A549 (cell line): ENCODE measurements at regions not wholly inside any gene's neighbourhood (a gene's known extent, or its start where the extent isn't known, plus 50 kb on each side); places are given as distances from the start of the nearest gene placed in this dataset.

Experiments
- ATAC-seq, 2 experiments: fragments of 200-7000 bp in 1 of 2; fragments of >200 bp in 1 of 2; cut with Nextera tagmentation in 1 of 2; cut with Tn5 transposase in 1 of 2; 3 replicates each; pipeline versions ENCODE4 v1.8.0 to v1.9.1; 2018 to 2020; ENCODE audit warnings: mild to moderate bottlenecking in 1 of 2, moderate library complexity in 1 of 2
- CTCF ChIA-PET: fragments of 300-600 bp; sonication (Branson Sonifier 250); formaldehyde crosslinking; extraction: SDS; loops from one replicate; lab custom pipeline; 2021; ENCODE audit warnings: antibody characterized with exemption, inconsistent platforms; lab: Yijun Ruan, JAX
- POLR2A ChIA-PET: fragments of 350-600 bp; formaldehyde crosslinking; extraction: SDS; loops from one replicate; lab custom pipeline; 2021; ENCODE audit warnings: antibody characterized with exemption, inconsistent platforms; lab: Yijun Ruan, JAX
- DNase-seq, 2 experiments: peaks; one replicate each; pipeline versions ENCODE4 v3.0.0 to v3.0.0-alpha.2; 2011 to 2016; ENCODE audit warnings: low read depth in 1 of 2, low spot score in 1 of 2
- FAIRE-seq: peaks from 2 replicates; lab custom pipeline; 2011; peaks lifted over from hg19 to GRCh38; lab: Jason Lieb, UNC
- H3K27ac ChIP-seq, 2 experiments: fragments of >200 bp; sonication (Bioruptor Twin); formaldehyde crosslinking; 3 replicates each; pipeline ENCODE4 v1.5.1; 2016 to 2017
- H3K4me1 ChIP-seq: fragments of >200 bp; sonication (Bioruptor Twin); formaldehyde crosslinking; 3 replicates; pipeline ENCODE4 v1.6.1; 2016
- H3K4me2 ChIP-seq: fragments of >200 bp; sonication (Bioruptor Twin); formaldehyde crosslinking; 3 replicates; pipeline ENCODE4 v1.6.1; 2016
- H3K4me3 ChIP-seq: fragments of >200 bp; sonication (Bioruptor Twin); formaldehyde crosslinking; 3 replicates; pipeline ENCODE4 v1.5.1; 2016
- H3K9me3 ChIP-seq: fragments of >200 bp; sonication (Bioruptor Twin); formaldehyde crosslinking; 3 replicates; pipeline ENCODE4 v1.6.1; 2016
- BHLHE40 ChIP-seq: IDR thresholded peaks from 2 replicates; pipeline ENCODE4 v1.6.1; 2012; ENCODE audit warnings: low read depth, low read length, inconsistent platforms
- CBX8 ChIP-seq: fragments of 200-600 bp; sonication (generic); IDR thresholded peaks from 2 replicates; pipeline ENCODE4 v1.6.1; 2016
- EHF ChIP-seq: fragments of 250-450 bp; sonication (Bioruptor Pico); IDR thresholded peaks from 2 replicates; pipeline ENCODE4 v1.5.0; 2020; ENCODE audit warnings: mild to moderate bottlenecking
- EP300 ChIP-seq, 2 experiments: fragments of >200 bp; sonication (Bioruptor Twin); formaldehyde crosslinking; IDR thresholded peaks; 2 replicates in 1 of 2; 3 replicates in 1 of 2; pipeline ENCODE4 v1.6.1; 2016 to 2017
- ESRRA ChIP-seq: fragments of 150-350 bp; IDR thresholded peaks from 2 replicates; pipeline ENCODE4 v1.6.1; 2014; ENCODE audit warnings: mild to moderate bottlenecking, low read length, borderline replicate concordance
- FOSL2 ChIP-seq, 2 experiments: fragments of 450-650 bp in 1 of 2; fragments of >200 bp in 1 of 2; sonication (Bioruptor Twin) in 1 of 2; formaldehyde crosslinking; IDR thresholded peaks; 2 replicates each; pipeline versions ENCODE4 v1.5.0 to v1.6.1; 2016 to 2020; ENCODE audit warnings: mild to moderate bottlenecking in 1 of 2, moderate library complexity in 1 of 2
- FOXS1 ChIP-seq: fragments of 250-450 bp; sonication (Bioruptor Pico); IDR thresholded peaks from 2 replicates; pipeline ENCODE4 v1.5.0; 2020; ENCODE audit warnings: mild to moderate bottlenecking, moderate library complexity
- HDAC2 ChIP-seq: fragments of 200-600 bp; sonication (generic); IDR thresholded peaks from 2 replicates; pipeline ENCODE4 v1.6.1; 2016
- HOXB13 ChIP-seq: fragments of 250-450 bp; sonication (Bioruptor Pico); IDR thresholded peaks from 2 replicates; pipeline ENCODE4 v1.5.0; 2020; ENCODE audit warnings: low read depth, mild to moderate bottlenecking, moderate library complexity
- HOXB5 ChIP-seq: fragments of 250-450 bp; sonication (Bioruptor Pico); IDR thresholded peaks from 2 replicates; pipeline ENCODE4 v1.5.0; 2020; ENCODE audit warnings: mild to moderate bottlenecking, moderate library complexity
- JUN ChIP-seq, 2 experiments: fragments of >200 bp; sonication (Bioruptor Twin); formaldehyde crosslinking; IDR thresholded peaks; 2 replicates in 1 of 2; 3 replicates in 1 of 2; pipeline ENCODE4 v1.6.1; 2016 to 2017
- JUNB ChIP-seq: fragments of >200 bp; sonication (Bioruptor Twin); formaldehyde crosslinking; IDR thresholded peaks from 2 replicates; pipeline ENCODE4 v1.6.1; 2016
- NFE2L2 ChIP-seq: fragments of 150-350 bp; conservative IDR thresholded peaks from 2 replicates; pipeline ENCODE4 v1.6.1; 2014; ENCODE audit warnings: low read length
- NPAS2 ChIP-seq: fragments of 250-450 bp; sonication (Bioruptor Pico); IDR thresholded peaks from 2 replicates; pipeline ENCODE4 v1.8.0; 2022; ENCODE audit warnings: mild to moderate bottlenecking, moderate library complexity, borderline replicate concordance
- PHF8 ChIP-seq: fragments of 200-600 bp; sonication (generic); IDR thresholded peaks from 2 replicates; pipeline ENCODE4 v1.6.1; 2016; ENCODE audit warnings: low read depth, mild to moderate bottlenecking, antibody characterized with exemption, moderate library complexity, borderline replicate concordance
- RAD21 ChIP-seq, 2 experiments: fragments of >200 bp in 1 of 2; sonication (Bioruptor Twin) in 1 of 2; formaldehyde crosslinking in 1 of 2; IDR thresholded peaks in 1 of 2; conservative IDR thresholded peaks in 1 of 2; 2 replicates in 1 of 2; 3 replicates in 1 of 2; pipeline ENCODE4 v1.6.1; 2012 to 2018; ENCODE audit warnings: inconsistent platforms in 1 of 2
- RARB ChIP-seq: fragments of 250-450 bp; sonication (Bioruptor Pico); IDR thresholded peaks from 2 replicates; pipeline ENCODE4 v1.8.0; 2021; ENCODE audit warnings: mild to moderate bottlenecking, moderate library complexity
- RCOR1 ChIP-seq: fragments of 150-350 bp; IDR thresholded peaks from 2 replicates; pipeline ENCODE4 v1.6.1; 2014; ENCODE audit warnings: antibody characterized with exemption, low read length, low read depth
- SREBF2 ChIP-seq: fragments of 450-650 bp; IDR thresholded peaks from 2 replicates; pipeline ENCODE4 v1.6.1; 2014; ENCODE audit warnings: mild to moderate bottlenecking, moderate library complexity
- ZC3H11A ChIP-seq: fragments of 450-650 bp; IDR thresholded peaks from 2 replicates; pipeline ENCODE4 v1.6.1; 2014; ENCODE audit warnings: antibody characterized with exemption, mild to moderate bottlenecking
- ZFP36 ChIP-seq: fragments of 450-650 bp; IDR thresholded peaks from 2 replicates; pipeline ENCODE4 v1.6.1; 2014; ENCODE audit warnings: borderline replicate concordance; ENCODE audit not compliant: partially characterized antibody
- ZSCAN20 ChIP-seq: fragments of 250-450 bp; sonication (Bioruptor Pico); IDR thresholded peaks from 2 replicates; pipeline ENCODE4 v1.8.0; 2022; ENCODE audit warnings: mild to moderate bottlenecking, moderate library complexity
- WGBS: methylation state at CpG from one replicate; pipeline ENCODE4 v1.1.6; 2017; ENCODE audit errors: missing lambda C conversion rate; 5-methylcytosine and 5-hydroxymethylcytosine counted together
- TF ChIP-seq, protein P1 (sequence below): fragments of 450-650 bp; IDR thresholded peaks from 2 replicates; pipeline ENCODE4 v1.6.1; 2014; ENCODE audit warnings: antibody characterized with exemption
- TF ChIP-seq, protein P2 (sequence below): fragments of >200 bp; sonication (Bioruptor Twin); formaldehyde crosslinking; IDR thresholded peaks from 3 replicates; pipeline ENCODE4 v1.5.1; 2016
- TF ChIP-seq, protein P3 (sequence below): fragments of >200 bp; sonication (Bioruptor Twin); formaldehyde crosslinking; IDR thresholded peaks from 2 replicates; pipeline ENCODE4 v1.6.1; 2016
- TF ChIP-seq, protein P4 (sequence below): fragments of >200 bp; sonication (Bioruptor Twin); formaldehyde crosslinking; IDR thresholded peaks from 3 replicates; pipeline ENCODE4 v1.6.1; 2016
- TF ChIP-seq, protein P5 (sequence below): fragments of 200-600 bp; sonication (generic); IDR thresholded peaks from 2 replicates; pipeline ENCODE4 v1.6.1; 2016; ENCODE audit warnings: antibody characterized with exemption, mild to moderate bottlenecking, moderate library complexity

DNA sequence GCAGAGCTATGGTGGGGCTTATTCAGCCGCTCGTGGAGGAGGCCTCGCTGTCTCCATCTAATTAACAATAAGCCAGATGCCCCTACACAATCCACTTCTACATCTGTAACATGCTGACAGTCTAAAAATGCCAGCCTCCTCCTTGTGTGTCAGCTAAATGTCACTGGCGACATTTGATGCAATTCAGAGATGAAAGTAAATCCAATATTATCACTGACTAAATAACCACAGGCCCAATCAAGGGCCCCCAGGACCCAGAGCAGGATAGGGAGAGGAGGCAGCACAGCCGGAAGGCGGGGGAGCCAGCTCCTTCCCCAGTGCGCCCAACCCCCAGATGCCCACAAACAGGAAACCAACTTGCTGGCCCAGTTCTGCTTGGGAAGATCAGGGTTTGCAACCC is 76.6 kb downstream of the DMRTA2 start:
- 30% methylated on average over 7 of the region's 7 CpGs for WGBS
- Histone ChIP-seq H3K4me3 (no peak overlapping the region), H3K4me1 (no peaks in the 10 kb centered on the region), H3K27ac (no peak overlapping the region), H3K4me2 (no peak overlapping the region), H3K9me3 (no peaks in the 10 kb centered on the region)
- TF ChIP-seq, protein P1, sequence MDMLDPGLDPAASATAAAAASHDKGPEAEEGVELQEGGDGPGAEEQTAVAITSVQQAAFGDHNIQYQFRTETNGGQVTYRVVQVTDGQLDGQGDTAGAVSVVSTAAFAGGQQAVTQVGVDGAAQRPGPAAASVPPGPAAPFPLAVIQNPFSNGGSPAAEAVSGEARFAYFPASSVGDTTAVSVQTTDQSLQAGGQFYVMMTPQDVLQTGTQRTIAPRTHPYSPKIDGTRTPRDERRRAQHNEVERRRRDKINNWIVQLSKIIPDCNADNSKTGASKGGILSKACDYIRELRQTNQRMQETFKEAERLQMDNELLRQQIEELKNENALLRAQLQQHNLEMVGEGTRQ = no peak
- TF ChIP-seq HOXB5 (CRISPR knock-in tag) = no peak
- TF ChIP-seq ZFP36 = no peak
- no peak for TF ChIP-seq NPAS2 (CRISPR knock-in tag)
- TF ChIP-seq BHLHE40 = no peak
- no peak for TF ChIP-seq HOXB13 (CRISPR knock-in tag)
- no peak for TF ChIP-seq HDAC2
- ATAC-seq (no peak), FAIRE-seq (no peak), DNase-seq (no peak)
- POLR2A ChIA-PET = no interaction called here
- CTCF ChIA-PET = interaction anchor here (1.0 to 4.2 kb wide), 2 partner anchors 14 to 1774 kb away, joined by 3 to 23 read pairs; no protein-coding TSS in a partner anchor

DNA sequence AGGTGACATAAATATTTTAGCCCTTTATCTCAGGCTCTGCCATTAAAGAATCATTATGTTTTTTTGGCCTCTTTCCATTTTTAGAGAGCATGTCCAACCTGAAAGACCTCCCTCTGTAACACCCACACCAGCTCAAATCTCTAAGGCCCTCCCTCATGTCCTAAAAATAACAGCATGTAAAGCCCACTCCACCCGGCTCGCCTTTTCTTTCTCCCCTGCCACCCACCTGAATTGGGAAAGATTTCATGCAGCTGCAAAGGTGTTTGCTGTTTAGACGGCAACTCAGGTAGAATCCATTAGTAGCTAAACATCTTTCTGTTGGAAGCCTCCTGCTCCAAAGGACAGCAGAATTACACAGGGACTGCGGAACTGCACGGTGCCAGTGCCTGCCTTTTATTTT is 79.9 kb downstream of the DMRTA2 start:
- FAIRE-seq = no peak
- DNase-seq = no peak
- POLR2A ChIA-PET = no interaction called here
- no peak overlapping the region for H3K4me2 ChIP-seq
- no peaks in the 10 kb centered on the region for H3K4me1 ChIP-seq
- 5% methylated on average over 5 of the region's 5 CpGs for WGBS
- no peak overlapping the region for H3K4me3 ChIP-seq
- ATAC-seq = no peak
- no peaks in the 10 kb centered on the region for H3K9me3 ChIP-seq
- no peak overlapping the region for H3K27ac ChIP-seq
- CTCF ChIA-PET = interaction anchor here (2.7 kb wide), 1 partner anchor 10 kb away, joined by 14 read pairs; no protein-coding TSS in a partner anchor
- TF ChIP-seq EHF (CRISPR knock-in tag) (no peak), ZFP36 (no peak), BHLHE40 (no peak), PHF8 (no peak), JUN (IDR thresholded peaks at IDR 0.05) (no peak), RARB (CRISPR knock-in tag) (no peak), EP300 (IDR thresholded peaks at IDR 0.05) (no peak), HDAC2 (no peak), ZC3H11A (no peak)
- TF ChIP-seq, protein P2, sequence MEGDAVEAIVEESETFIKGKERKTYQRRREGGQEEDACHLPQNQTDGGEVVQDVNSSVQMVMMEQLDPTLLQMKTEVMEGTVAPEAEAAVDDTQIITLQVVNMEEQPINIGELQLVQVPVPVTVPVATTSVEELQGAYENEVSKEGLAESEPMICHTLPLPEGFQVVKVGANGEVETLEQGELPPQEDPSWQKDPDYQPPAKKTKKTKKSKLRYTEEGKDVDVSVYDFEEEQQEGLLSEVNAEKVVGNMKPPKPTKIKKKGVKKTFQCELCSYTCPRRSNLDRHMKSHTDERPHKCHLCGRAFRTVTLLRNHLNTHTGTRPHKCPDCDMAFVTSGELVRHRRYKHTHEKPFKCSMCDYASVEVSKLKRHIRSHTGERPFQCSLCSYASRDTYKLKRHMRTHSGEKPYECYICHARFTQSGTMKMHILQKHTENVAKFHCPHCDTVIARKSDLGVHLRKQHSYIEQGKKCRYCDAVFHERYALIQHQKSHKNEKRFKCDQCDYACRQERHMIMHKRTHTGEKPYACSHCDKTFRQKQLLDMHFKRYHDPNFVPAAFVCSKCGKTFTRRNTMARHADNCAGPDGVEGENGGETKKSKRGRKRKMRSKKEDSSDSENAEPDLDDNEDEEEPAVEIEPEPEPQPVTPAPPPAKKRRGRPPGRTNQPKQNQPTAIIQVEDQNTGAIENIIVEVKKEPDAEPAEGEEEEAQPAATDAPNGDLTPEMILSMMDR = no peak
- TF ChIP-seq, all 56 proteins: peak for 0

DNA sequence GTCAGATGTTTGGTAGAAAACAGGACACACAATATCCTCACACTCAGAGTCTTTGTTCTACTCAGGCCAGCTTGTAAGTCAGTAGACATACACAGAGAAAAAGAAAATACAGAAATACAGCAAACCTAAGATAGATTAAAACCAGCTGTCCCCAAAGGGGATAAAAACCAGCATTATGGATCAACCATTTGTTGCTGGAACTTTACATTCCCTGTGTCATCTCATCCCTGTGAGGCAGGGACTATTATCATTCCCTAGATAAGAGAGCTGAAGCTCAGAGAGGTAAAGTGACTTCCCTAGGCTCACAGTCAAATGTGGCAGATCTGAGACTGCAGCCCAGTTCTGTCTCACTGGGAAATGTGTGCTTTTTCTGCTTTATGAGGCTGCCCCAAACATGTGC is 80.7 kb downstream of the DMRTA2 start:
- no peak for FAIRE-seq
- no peak overlapping the region for H3K27ac ChIP-seq
- POLR2A ChIA-PET = no interaction called here
- TF ChIP-seq, protein P3, sequence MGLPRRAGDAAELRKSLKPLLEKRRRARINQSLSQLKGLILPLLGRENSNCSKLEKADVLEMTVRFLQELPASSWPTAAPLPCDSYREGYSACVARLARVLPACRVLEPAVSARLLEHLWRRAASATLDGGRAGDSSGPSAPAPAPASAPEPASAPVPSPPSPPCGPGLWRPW = no peak
- TF ChIP-seq RCOR1 (no peak), PHF8 (no peak), RAD21 (conservative IDR thresholded peaks at IDR 0.05 in 1 of 2, IDR thresholded peaks at IDR 0.05 in 1 of 2) (no peak), CBX8 (no peak), NFE2L2 (no peak), JUNB (no peak), ESRRA (no peak), FOSL2 (IDR thresholded peaks at IDR 0.05) (no peak), FOSL2 (CRISPR knock-in tag; IDR thresholded peaks at IDR 0.05) (no peak), EHF (CRISPR knock-in tag) (no peak), SREBF2 (no peak), ZSCAN20 (CRISPR knock-in tag) (no peak), RARB (CRISPR knock-in tag) (no peak), FOXS1 (CRISPR knock-in tag) (no peak), HOXB5 (CRISPR knock-in tag) (no peak)
- TF ChIP-seq, protein P4, sequence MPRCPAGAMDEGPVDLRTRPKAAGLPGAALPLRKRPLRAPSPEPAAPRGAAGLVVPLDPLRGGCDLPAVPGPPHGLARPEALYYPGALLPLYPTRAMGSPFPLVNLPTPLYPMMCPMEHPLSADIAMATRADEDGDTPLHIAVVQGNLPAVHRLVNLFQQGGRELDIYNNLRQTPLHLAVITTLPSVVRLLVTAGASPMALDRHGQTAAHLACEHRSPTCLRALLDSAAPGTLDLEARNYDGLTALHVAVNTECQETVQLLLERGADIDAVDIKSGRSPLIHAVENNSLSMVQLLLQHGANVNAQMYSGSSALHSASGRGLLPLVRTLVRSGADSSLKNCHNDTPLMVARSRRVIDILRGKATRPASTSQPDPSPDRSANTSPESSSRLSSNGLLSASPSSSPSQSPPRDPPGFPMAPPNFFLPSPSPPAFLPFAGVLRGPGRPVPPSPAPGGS = no peak
- TF ChIP-seq, protein P5, sequence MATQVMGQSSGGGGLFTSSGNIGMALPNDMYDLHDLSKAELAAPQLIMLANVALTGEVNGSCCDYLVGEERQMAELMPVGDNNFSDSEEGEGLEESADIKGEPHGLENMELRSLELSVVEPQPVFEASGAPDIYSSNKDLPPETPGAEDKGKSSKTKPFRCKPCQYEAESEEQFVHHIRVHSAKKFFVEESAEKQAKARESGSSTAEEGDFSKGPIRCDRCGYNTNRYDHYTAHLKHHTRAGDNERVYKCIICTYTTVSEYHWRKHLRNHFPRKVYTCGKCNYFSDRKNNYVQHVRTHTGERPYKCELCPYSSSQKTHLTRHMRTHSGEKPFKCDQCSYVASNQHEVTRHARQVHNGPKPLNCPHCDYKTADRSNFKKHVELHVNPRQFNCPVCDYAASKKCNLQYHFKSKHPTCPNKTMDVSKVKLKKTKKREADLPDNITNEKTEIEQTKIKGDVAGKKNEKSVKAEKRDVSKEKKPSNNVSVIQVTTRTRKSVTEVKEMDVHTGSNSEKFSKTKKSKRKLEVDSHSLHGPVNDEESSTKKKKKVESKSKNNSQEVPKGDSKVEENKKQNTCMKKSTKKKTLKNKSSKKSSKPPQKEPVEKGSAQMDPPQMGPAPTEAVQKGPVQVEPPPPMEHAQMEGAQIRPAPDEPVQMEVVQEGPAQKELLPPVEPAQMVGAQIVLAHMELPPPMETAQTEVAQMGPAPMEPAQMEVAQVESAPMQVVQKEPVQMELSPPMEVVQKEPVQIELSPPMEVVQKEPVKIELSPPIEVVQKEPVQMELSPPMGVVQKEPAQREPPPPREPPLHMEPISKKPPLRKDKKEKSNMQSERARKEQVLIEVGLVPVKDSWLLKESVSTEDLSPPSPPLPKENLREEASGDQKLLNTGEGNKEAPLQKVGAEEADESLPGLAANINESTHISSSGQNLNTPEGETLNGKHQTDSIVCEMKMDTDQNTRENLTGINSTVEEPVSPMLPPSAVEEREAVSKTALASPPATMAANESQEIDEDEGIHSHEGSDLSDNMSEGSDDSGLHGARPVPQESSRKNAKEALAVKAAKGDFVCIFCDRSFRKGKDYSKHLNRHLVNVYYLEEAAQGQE = no peak

More for the DNA sequence above, 80.7 kb downstream of the DMRTA2 start:
- no peak overlapping the region for H3K4me3 ChIP-seq
- no peak for DNase-seq
- no peak for ATAC-seq
- CTCF ChIA-PET = interaction anchor here (0.9 to 1.9 kb wide), 2 partner anchors 9 to 70 kb away, joined by 4 to 19 read pairs; no protein-coding TSS in a partner anchor
- H3K9me3 ChIP-seq = no peaks in the 10 kb centered on the region
- H3K4me2 ChIP-seq = no peak overlapping the region
- no peaks in the 10 kb centered on the region for H3K4me1 ChIP-seq
